CD4-positive, alpha-beta T cell treated with Interleukin-15 for 1 hour (primary cell): ENCODE measurements at regions not wholly inside any gene's neighbourhood (a gene's known extent, or its start where the extent isn't known, plus 50 kb on each side); places are given as distances from the start of the nearest gene placed in this dataset.
"Not testable (repeated sequence)": the region's sequence is repeated elsewhere in the genome, so short reads cannot be mapped to it uniquely, and the experiment has no call there.

Experiments used
- DNase-seq: peaks from one replicate; pipeline ENCODE4 v3.0.0-alpha.2; 2020

DNA sequence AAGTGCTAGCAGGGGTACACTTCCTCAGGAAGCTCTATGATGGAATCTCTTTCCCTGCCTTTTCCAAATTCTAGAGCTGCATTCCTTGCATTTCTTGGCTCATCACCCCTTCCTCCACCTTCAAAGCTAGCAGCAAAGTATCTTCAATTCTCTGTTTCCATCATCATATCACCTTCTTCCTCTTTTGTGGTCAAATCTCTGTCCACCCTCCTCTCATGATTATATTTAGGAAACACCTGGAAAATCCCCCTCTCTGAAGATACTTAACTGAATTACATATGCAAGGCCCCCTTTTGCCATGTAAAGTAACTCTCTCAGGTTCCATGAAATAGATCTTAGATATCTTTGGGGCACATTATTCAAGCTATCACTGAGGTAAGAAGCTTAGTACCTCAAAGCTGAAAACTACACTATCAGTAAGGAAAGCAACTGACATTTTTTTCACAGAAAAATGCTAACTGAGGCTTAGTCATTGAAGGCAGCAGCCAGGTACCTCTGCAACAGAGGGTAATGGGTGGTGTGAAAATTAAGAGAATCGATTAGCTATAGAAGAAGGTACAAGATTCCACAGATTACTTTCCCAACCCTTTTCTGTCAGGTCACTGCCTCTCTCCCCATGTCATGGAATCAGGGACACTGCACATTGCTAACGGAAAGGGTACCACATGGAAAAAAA, 197.3 kb downstream of the MACC1 start:
- no peak for DNase-seq

DNA sequence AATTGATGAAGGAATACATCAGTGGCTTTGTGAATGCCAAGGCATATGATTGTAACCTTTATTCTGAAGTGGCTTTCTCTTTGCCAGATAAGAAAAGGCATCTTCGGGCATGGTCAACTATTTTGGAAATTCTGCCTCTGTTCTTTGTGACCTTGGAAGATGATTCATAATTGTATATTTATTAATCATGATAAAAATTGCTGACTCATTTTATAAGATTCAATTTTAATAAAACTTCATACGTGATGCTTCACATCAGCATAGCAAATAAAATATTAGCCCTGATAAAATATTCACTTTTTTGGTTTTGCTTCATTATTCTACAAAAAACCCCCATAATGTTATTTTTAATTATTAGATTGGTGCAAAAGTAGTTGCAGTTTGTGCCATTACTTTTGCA, 200.5 kb downstream of the MACC1 start:
- no peak for DNase-seq

DNA sequence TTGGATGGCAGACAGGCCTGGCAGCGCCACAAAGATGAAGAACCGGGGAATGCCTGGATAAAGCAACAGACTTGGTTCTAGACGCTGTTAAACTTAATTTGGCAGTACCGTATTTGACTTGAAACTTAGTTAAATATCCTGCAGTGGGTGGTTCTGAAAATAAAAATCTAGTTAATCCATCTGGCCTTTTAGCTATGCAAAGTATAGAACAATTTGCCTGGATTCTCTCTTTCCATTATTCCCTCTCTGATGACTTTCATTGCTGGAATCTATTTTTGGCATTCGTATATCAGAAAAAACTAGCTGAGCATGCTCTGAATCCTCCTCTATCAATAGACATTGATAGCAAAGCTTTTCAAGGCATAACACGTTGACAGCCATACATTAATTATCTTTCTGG, 203.6 kb downstream of the MACC1 start:
- DNase-seq = no peak

DNA sequence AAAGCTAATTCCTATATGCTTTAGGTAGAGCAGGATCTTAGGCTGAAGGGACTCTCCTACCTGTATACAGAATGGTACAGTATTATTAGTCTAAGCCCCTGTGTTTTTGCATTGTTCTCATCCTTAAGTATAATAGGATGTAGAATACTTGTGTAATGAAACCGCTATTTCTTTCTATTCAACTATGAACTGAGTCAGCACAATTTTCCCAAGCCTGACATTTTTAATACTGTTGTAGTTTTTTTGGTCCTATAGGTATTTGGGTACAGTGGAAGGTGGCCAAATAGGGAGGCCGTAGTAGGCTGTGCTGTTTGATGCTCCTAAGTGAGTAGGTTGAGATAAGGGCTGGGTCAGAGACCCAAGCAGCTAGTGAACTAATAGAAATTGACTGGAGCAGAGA, 205.1 kb downstream of the MACC1 start:
- no peak for DNase-seq

DNA sequence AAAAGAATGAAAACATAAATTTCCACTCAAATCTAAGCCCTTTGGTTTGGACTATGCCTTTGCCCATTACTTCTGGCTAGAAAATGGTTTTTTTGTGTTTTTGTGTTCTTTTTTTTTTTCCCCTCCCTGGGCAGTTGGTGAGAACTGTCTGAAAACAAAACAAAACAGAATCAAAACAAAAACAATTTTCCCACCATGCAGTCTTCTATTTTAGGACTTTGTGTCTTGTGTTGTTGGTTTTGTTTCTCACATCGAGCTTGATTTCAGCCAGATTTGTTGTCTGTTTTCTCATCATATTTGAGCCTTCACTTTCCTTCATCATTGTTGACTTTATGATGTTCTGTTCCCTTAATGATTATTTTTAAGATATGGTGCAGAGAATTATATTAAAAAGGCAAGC, 206.3 kb downstream of the MACC1 start:
- no peak for DNase-seq

GRCh38 chr7:20007510-20007909, 209.7 kb downstream of the MACC1 start:
- DNase-seq = no peak

- no peak for DNase-seq
Observed at GRCh38 chr7:20005081-20005480, 212.1 kb downstream of the MACC1 start.

DNA sequence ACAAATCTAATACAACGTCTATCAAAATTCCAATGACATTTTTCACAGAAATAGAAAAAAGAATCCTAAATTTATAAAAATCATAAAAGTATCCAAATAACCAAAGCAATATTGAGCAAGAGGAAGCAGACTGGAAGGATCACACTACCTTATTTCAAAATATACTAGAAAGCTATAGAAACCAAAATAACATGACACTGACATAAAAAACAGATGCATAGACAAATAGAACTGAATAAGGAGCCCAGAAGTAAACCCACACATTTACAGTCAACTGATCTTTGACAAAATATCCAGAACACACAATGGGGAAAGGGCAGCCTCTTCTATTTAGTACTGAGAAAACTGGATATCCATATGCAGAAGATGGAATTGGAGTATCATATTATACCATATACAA, 217.5 kb downstream of the MACC1 start:
- DNase-seq = no peak

DNA sequence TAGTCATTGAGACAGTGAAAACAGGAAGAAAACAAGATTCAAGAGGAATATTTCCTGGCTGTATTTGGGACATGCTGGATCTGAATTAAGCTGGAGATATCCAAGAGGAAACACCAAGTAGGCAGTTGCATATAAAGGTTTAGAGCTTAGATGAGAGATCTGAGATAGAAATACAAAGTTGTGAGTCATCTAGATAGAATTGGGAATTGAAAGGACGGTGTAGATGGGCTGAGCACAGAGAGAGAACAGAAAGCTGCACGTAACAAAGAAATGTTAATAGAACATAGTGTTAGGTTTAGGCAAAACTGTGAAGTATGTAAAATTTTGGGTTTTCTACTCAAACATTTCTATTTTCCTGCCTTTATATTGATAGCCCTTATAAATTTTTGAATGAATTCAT, 218.5 kb upstream of the TMEM196 start:
- no peak for DNase-seq

DNA sequence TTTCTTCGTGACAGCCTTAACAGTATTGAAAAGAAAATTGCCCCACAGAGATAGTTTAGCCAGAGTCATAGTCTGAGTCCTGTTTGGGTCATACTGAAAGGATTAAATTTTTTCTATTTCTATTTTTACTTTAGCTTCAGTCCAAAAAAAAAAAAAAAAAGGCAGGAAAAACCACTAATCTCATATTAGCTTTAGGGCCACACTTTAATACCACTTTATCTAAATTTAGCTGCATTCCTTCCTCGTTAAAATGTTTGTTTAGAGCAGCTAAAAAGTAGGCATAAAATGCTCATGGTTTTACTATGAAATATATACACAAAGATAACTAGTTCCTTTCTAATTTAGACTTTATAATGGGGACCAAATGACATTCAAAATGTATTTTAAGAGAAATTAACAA, 216.5 kb upstream of the TMEM196 start:
- no peak for DNase-seq

- DNase-seq = no peak
Observed at GRCh38 chr7:19988860-19989259, 215.4 kb upstream of the TMEM196 start.

DNA sequence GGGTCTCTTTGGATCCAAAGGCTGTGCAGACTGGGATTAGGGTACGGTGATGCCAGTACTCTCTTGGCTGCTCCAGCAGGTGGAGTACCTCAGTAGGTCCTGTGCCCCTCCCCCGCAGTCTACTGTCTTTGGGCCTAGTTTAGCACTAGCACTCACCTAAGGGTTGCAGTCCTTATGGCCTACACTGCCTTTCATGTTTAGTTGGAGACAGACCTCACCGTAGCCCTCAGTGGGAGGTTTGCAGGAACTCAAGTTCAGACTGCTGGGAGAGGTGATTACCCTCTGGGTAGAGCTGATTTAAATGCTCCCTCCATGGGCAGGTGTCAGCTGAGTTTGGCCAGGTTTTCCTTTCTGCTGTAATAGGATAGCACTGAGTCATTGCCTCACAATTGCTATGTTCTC, 210.8 kb upstream of the TMEM196 start:
- no peak for DNase-seq

- peak; percentile 17 for DNase-seq
Observed at GRCh38 chr7:19982841-19983835, 209.7 kb upstream of the TMEM196 start.

GRCh38 chr7:19973581-19973980, 200.2 kb upstream of the TMEM196 start:
- no peak for DNase-seq

DNA sequence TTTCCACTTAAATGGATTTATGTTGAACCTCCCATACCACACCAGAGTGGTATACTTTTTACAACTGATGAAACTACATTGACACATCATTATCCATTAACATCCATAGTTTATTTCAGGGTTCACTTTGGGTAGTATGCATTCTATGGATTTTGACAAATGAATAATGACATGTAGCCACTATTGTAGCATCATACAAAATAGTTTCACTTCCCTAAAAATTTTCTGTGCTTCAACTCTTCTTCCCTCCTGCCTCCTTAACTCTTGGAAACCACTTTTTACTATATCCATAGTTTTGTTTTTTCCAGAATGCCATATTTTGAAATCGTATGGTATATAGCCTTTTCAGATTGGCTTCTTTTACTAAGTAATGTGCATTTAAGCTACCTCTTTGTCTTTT, 199.5 kb upstream of the TMEM196 start:
- no peak for DNase-seq

GRCh38 chr7:19971956-19972355, 198.5 kb upstream of the TMEM196 start:
- no peak for DNase-seq

GRCh38 chr7:19970514-19970913, 197.1 kb upstream of the TMEM196 start:
- no peak for DNase-seq

DNA sequence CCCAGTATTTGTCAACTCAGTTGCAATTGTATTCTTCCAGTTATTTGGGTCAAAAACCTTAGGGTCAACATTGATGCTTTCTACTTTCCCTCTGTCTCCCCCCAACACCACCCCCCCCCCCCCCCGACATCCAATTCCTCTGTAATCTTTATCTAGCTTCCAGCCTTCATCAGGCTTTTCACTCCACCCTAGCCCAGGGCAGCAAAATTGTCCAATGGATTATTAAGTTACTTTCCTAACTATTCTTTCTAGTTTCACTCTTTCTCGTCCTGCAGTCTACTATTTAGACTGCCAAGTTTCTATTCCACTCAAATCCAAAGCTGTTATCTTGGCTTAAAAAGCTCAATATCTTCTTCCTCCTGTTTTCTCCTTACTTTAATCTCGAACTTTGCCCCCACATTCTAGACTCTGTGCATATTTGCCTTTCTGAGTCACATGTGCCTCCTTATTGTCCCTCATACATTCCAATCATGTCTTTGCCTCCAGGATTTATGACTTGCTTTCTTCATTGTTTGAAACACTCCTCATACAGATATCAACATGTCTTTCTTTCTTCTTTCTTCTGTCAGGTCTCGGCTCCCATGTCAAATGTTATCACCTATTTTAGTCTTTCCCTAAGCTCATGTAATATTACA, 196.6 kb upstream of the TMEM196 start:
- DNase-seq = no peak

DNA sequence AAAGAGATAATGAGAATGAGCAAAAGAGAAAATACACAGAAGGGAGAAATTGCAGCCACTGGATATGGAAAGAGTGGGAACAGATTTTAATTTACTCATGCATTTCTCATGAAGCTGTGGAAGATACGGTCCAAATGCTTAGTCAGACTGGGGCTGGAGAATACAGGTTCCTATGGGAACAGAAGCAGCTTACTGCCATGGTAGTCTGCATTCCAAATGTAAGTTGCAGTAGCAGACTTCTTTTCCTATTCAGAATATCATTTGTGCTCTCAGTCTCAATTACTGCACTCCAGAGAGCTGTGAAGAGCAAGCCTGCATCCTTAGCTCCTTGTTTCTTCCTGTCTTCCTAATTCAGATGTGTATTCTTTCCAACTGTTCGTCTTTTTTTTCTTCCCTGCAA, 190.8 kb upstream of the TMEM196 start:
- no peak for DNase-seq

DNA sequence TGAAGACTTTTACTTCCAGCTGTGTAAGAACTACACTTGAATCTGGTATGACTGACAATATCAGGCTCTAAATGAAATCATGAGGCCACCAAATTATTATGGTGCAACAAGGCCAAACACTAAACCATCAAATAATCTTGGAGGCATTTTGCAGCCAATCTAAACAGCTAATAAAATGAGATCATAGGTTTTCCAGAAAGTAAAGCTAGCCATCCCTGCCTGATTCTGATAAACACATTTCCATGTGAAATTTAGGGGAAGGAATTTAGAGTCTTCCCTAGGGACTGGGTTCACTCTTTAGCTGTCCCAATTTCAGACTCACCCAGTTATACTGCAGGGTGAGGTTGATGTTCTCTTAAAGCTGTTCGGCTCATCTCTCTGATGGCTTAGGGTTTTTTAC, 190.3 kb upstream of the TMEM196 start:
- DNase-seq = no peak

- no peak for DNase-seq
Observed at GRCh38 chr7:19958309-19958896, 185.0 kb upstream of the TMEM196 start.

DNA sequence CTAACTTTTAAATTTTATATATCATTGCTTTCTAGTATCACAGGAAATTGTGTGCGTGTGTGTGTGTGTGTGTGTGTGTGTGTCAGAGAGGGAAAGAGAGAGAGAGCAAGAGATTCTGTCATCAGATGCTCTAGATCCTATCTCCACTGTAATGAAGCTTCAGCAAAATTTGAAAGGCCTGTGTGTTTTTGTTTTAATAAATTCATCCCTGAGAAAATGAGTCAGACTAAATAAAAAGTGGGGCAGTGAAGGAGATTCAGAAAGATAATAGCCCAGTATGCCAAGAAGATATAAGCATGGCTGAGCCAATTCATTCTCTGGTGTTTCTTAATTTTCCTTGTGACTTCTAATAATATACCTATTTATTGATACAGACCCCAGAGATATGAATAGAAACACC, 184.2 kb upstream of the TMEM196 start:
- DNase-seq = no peak

- not testable (repeated sequence) for DNase-seq
Observed at GRCh38 chr7:19954166-19954565, 180.7 kb upstream of the TMEM196 start.
